Activated CD8-positive, alpha-beta memory T cell treated with anti-CD3 and anti-CD28 coated beads for 36 hours (primary cell): ENCODE measurements at regions not wholly inside any gene's neighbourhood (a gene's known extent, or its start where the extent isn't known, plus 50 kb on each side); places are given as distances from the start of the nearest gene placed in this dataset.
"Not testable (repeated sequence)": the region's sequence is repeated elsewhere in the genome, so short reads cannot be mapped to it uniquely, and the experiment has no call there.

Source experiments
- CTCF ChIA-PET: fragments of 350-600 bp; sonication (Branson Sonifier 250); formaldehyde crosslinking; loops from one replicate; lab custom pipeline; 2021; ENCODE audit warnings: antibody characterized with exemption; lab: Charles Lee
- POLR2A ChIA-PET: fragments of 350-600 bp; sonication (Branson Sonifier 250); formaldehyde crosslinking; loops from one replicate; lab custom pipeline; 2021; ENCODE audit warnings: antibody characterized with exemption; lab: Charles Lee

- ChIA-PET CTCF (interaction anchor here (0.9 kb wide), 1 partner anchor 11 kb away, joined by 3 read pairs; no protein-coding TSS in a partner anchor), POLR2A (no interaction called here)
These were observed 134.1 kb upstream of the RAB4A start for GRCh38 chr1:229136822-229137221.

DNA sequence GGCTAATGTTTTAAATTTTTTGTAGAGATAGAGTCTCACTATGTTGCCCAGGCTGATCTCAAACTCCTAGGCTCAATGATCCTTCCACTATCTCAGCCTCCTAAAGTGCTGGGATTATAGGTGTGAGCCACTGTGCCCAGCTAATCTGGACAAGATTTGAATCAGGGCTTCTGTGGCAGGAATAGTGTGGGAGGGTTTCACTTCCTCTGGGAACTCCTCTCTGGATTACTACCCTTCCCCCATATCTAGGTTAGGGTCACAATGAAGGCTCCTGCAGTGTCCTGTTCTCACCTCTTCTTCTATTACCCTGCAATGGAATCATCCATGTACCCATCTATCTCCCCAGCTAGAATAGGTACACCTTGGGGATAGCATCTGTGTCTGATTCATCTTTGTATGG lies 133.6 kb upstream of the RAB4A start:
- ChIA-PET POLR2A (no interaction called here), CTCF (interaction anchor here (0.9 kb wide), 1 partner anchor 11 kb away, joined by 3 read pairs; no protein-coding TSS in a partner anchor)

DNA sequence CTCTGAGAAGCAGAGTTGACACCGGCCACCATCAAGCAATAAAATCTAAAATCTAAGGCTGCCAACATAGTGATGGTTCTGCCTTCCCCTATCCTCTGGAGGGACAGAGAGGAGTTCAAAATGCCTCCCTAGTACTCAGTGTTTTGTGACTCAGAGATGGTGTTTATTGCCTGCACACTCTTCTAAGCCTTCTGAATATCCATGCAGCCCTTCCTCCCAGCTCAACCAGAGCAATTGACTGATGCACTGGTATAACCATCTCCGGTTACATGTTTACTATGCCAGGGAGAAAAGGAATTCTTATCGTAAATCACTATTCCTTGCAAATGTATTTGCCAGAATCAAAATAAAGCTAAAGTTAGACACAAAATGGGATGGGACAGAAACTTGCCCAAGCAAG lies 132.9 kb upstream of the RAB4A start:
- ChIA-PET POLR2A (no interaction called here), CTCF (interaction anchor here (0.9 kb wide), 1 partner anchor 12 kb away, joined by 3 read pairs; no protein-coding TSS in a partner anchor)

- POLR2A ChIA-PET = no interaction called here
- CTCF ChIA-PET = interaction anchor here (1.6 kb wide), 1 partner anchor 11 kb away, joined by 5 read pairs; no protein-coding TSS in a partner anchor
These were observed 131.4 kb upstream of the RAB4A start for GRCh38 chr1:229139331-229140118.

DNA sequence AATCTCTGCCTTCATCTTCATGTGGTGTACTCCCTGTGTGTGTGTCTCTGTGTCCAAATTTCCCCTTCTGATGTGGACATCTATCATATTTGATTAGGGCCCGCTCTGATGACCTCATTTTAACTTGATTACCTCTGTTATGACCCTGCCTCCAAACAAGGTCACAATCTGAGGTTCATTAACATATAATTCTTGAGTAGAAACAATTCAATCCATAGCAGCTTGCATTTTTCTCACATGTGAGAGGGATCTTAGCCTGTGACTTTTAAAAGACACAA lies 130.9 kb upstream of the RAB4A start:
- CTCF ChIA-PET = interaction anchor here (1.6 kb wide), 1 partner anchor 11 kb away, joined by 5 read pairs; no protein-coding TSS in a partner anchor
- POLR2A ChIA-PET = no interaction called here

GRCh38 chr1:229141271-229141670 lies 129.6 kb upstream of the RAB4A start:
- ChIA-PET CTCF (interaction anchor here (0.6 to 0.7 kb wide), 2 partner anchors 47 to 78 kb away, joined by 3 read pairs; no protein-coding TSS in a partner anchor), POLR2A (no interaction called here)

GRCh38 chr1:229141689-229142377 lies 129.1 kb upstream of the RAB4A start:
- ChIA-PET CTCF (no interaction called here), POLR2A (no interaction called here)

GRCh38 chr1:229142471-229142870 lies 128.4 kb upstream of the RAB4A start:
- CTCF ChIA-PET = no interaction called here
- POLR2A ChIA-PET = no interaction called here

DNA sequence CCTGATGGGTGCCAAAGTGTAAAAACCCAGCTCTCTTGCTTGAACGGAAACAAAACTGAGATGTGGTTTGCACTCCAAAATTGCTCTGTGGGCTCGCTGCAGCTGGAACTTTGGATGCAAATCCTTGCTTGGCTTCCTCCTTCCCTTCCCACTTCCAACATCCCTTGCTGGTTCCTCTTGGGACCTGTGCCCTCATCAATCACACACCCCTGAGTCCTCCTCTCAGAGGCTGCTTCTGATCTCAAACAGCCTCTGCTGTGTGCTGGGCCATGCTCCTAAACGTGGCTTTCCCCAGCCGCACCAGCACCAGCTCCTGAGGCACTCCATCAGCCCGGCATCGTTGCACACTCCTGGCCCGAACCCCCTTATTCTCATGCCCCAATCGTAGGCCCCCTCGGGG lies 124.3 kb upstream of the RAB4A start:
- ChIA-PET POLR2A (no interaction called here), CTCF (no interaction called here)

GRCh38 chr1:229147072-229147471 lies 123.8 kb upstream of the RAB4A start:
- POLR2A ChIA-PET = no interaction called here
- CTCF ChIA-PET = no interaction called here

DNA sequence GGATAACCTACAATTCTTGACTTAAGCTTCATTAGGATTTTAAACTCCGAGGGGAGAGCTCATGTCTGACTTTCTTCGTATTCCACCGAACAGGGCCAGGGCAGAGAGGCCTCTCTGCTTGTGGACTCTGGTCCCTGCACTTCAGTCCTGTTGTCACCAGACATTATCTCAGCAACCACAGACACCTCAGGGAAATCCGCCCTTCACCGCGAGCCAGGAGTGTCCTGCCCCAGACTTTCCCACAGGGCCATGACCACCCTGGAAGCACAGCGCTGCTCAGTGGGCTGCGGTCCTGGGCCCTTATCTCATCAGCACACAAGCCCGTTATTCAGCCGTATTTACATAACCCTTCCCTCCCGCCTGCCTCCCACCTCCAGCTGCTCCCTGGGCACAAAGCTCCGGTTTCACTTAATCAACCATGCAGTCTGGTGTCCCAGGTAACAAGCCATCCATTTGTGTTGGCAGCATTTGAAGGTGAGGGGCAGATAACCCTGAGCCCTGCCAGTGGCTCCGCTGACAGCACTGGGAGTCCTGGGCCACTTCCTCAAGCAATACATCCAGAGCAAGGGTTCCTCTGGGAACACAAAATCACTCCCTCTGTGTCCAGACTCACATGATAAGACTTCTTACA lies 122.8 kb upstream of the RAB4A start:
- CTCF ChIA-PET = interaction anchor here (0.7 kb wide), 1 partner anchor 390 kb away, joined by 3 read pairs; no protein-coding TSS in a partner anchor
- POLR2A ChIA-PET = no interaction called here

DNA sequence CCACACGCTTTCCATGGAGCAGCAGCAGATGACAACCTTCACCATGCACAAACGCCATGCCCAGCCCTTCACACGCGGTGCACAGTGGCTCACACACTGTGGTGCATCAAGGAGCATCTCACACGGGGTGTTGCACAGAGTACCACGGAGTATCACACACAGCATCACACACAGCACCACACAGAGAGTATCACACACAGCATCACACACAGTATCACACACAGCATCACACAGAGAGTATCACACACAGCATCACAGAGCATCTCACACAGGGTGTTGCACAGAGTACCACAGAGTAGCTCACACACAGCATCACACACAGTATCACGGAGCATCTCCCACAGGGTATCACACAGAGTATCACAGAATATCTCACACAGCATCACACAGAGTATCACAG lies 122.2 kb upstream of the RAB4A start:
- ChIA-PET CTCF (interaction anchor here (0.7 kb wide), 1 partner anchor 390 kb away, joined by 3 read pairs; no protein-coding TSS in a partner anchor), POLR2A (no interaction called here)

DNA sequence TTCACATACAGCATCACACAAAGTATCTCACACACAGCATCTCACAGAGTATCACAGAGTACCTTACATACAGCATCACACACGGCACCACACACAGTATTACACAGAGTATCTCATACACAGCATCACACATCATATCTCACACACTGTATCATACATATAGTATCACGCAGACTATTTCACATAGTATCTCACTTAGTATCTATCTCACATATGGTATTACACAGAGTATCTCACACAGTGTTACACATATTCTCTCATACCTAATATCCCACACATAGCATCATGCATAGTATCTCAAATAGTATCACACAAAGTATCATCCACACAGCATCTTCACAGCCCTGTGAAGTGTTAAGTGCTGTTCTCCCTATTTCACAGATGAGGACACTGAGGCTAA lies 121.5 kb upstream of the RAB4A start:
- POLR2A ChIA-PET = no interaction called here

DNA sequence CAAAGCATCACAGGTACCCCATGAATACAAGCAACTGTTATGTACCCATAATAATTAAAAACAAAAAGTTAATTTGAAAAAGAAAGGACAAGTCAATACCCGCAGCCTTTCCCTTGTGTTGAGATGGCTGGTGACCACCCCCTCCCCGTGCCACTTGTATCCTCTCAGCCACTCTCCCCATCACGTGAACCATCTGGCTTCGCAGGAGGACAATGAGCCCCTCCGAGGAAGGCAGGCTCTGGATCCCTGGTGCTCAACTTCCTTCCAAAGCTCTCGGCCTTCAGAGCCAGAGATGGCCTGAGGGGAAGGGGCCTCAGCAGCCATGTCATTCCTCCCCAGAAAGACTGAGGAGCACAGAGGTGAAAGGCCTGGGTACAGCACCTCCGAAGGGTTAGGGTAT lies 120.4 kb upstream of the RAB4A start:
- ChIA-PET POLR2A (no interaction called here), CTCF (no interaction called here)

More for the DNA sequence above, 121.5 kb upstream of the RAB4A start:
- CTCF ChIA-PET = no interaction called here

DNA sequence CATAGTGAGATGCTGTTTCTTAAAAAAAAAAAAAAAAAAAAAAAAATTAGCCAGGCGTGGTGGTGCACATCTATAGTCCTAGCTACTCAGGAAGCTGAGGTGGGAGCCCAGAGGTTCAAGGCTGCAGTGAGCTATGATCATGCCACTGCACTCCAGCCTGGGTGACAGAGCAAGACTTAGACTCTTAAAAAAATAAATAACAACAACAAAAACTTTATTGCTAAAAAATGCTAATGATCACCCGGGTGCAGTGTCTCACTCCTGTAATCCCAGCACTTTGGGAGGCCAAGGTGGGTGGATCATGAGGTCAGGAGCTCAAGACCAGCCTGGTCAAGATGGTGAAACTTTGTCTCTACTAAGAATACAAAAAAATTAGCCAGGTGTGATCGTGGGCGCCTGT lies 119.5 kb upstream of the RAB4A start:
- POLR2A ChIA-PET = not testable (repeated sequence)

DNA sequence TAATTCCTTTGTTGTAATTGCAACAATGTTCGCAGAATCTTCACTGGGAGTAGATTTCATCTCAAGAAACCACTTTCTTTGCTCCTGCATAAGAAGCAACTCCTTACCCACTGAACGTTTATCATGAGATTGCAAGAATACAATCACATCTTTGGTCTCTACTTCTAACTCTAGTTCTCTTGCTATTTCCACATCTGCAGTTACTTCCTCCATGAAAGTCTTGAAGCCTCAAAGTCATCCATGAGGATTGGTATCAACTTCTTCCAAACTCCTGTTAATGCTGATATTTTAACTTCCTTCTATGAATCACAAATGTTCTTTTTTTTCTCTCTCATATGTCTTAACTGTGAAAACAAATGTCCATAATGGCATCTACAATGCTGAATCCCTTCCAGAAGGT lies 118.6 kb upstream of the RAB4A start:
- ChIA-PET CTCF (no interaction called here), POLR2A (no interaction called here)

More for the DNA sequence above, 119.5 kb upstream of the RAB4A start:
- CTCF ChIA-PET = interaction anchor here (0.6 kb wide), 1 partner anchor 434 kb away, joined by 3 read pairs; no protein-coding TSS in a partner anchor

GRCh38 chr1:229153955-229154548 lies 116.9 kb upstream of the RAB4A start:
- ChIA-PET CTCF (interaction anchor here (1.1 kb wide), 1 partner anchor 73 kb away, joined by 4 read pairs; no protein-coding TSS in a partner anchor), POLR2A (no interaction called here)

DNA sequence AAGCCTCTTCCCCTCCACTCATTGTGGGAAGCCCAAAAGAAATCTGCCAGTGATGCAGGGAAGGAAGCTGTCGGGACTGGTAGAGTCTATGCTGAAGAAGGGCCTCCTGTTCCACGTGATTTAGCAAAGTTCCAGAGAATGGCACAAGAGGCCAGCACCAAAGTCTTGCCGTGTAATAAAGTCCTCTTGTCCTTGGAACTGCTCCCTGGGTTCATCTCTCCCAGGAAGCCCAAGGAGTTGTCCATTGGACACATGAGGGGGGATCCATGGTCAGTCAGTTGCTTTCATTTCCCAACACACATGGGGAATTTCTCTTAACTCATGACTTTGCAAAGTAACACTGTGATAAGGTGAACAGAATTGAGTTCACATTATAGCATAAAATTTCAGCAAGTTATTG lies 116.1 kb upstream of the RAB4A start:
- ChIA-PET CTCF (interaction anchor here (1.1 kb wide), 1 partner anchor 73 kb away, joined by 4 read pairs; no protein-coding TSS in a partner anchor), POLR2A (no interaction called here)

- ChIA-PET CTCF (interaction anchor here (1.1 kb wide), 1 partner anchor 72 kb away, joined by 4 read pairs; no protein-coding TSS in a partner anchor), POLR2A (no interaction called here)
These were observed 115.4 kb upstream of the RAB4A start for GRCh38 chr1:229155472-229155871.
